ENCODE measurements at regions not wholly inside any gene's neighbourhood (a gene's known extent, or its start where the extent isn't known, plus 50 kb on each side); places are given as distances from the start of the nearest gene placed in this dataset.

DNA sequence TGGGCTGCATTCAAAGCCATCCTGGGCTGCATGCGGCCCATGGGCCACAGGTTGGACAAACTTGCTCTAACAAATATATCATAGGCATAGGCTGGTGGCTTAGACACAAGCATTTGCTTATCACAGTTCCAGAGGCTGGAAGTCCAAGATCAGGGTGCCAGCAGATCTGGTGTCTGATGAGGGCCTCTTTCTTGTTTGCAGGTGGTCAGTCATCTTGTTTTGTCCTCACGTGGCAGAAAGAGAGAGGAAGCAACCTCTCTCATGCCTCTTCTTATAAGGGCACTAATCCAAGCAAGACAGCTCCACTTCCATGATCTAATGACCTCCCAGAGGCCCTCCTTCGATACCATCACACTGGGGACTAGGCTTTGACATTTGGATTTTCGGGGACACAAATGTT, 238.7 kb upstream of the TNRC6C start:
- no peak for TF ChIP-seq CTCF (conservative IDR thresholded peaks at IDR 0.05)
- no peak for TF ChIP-seq ZFX (IDR thresholded peaks at IDR 0.05)

Data from C4-2B (cell line).